Heart left ventricle (tissue), 13 donors: ENCODE measurements at regions not wholly inside any gene's neighbourhood (a gene's known extent, or its start where the extent isn't known, plus 50 kb on each side); places are given as distances from the start of the nearest gene placed in this dataset.

ENCODE experiments used
- CTCF ChIP-seq, 12 donors: fragments of 200-600 bp; sonication (generic) in 4 of 12; IDR thresholded peaks; one replicate each; pipeline versions ENCODE4 v1.5.0 to v1.8.0; 2018 to 2022; ENCODE audit warnings: antibody characterized with exemption in 12 of 12, mild to moderate bottlenecking in 5 of 12
- POLR2A ChIP-seq, 2 donors: fragments of 450-650 bp; IDR thresholded peaks; one replicate each; pipeline ENCODE4 v1.6.1; 2017; ENCODE audit warnings: antibody characterized with exemption in 2 of 2, mild to moderate bottlenecking in 2 of 2, moderate library complexity in 2 of 2
- donor health status: ischemic (EF 13 %, LVEDD 7.1; RV severe dilation, severe dysfunction).
- donor health status: DM: no; HTN: yes; CAD: no.
- donor health status: DM: no; HTN: no; CAD: no.
- donor health status: ischemic (EF 25% LVEDD 6.9; RV normal size, moderate dysfunction).
- donor health status: ischemic (EF 25% LVEDD 5.7; RV mildly dilated, moderate dysfunction).
- donor health status: ischemic (EF 35%, LVEDD 5.7; RV mildly dilated, moderate dysfunction).
- donor health status: nonischemic (EF 11% LVEDD 7.7; RV severe dilation, severe dysfunction).
- donor health status: DM: yes; HTN: yes; CAD: no.
- donor health status: PGD.
- donor health status: ischemic (EF 29% LVEDD 5.4; RV normal size, mild dysfunction).
- donor health status: nonischemic (EF 23%, LVEDD 6.1; RV moderate dilation, normal function).

- TF ChIP-seq CTCF (IDR thresholded peaks at IDR 0.05) (no peak), POLR2A (IDR thresholded peaks at IDR 0.05) (no peak)
These were observed 134.1 kb upstream of the TMEM45B start for GRCh38 chr11:129681344-129682114.
